Activated CD4-positive, alpha-beta T cell treated with anti-CD3 and anti-CD28 coated beads, Interleukin-2, amount 50 U/mL, for 16 hours (primary cell): ENCODE measurements at regions not wholly inside any gene's neighbourhood (a gene's known extent, or its start where the extent isn't known, plus 50 kb on each side); places are given as distances from the start of the nearest gene placed in this dataset.
"Not testable (repeated sequence)": the region's sequence is repeated elsewhere in the genome, so short reads cannot be mapped to it uniquely, and the experiment has no call there.

Experiments used
- DNase-seq: peaks from one replicate; pipeline ENCODE4 v3.0.0-alpha.2; 2020

DNA sequence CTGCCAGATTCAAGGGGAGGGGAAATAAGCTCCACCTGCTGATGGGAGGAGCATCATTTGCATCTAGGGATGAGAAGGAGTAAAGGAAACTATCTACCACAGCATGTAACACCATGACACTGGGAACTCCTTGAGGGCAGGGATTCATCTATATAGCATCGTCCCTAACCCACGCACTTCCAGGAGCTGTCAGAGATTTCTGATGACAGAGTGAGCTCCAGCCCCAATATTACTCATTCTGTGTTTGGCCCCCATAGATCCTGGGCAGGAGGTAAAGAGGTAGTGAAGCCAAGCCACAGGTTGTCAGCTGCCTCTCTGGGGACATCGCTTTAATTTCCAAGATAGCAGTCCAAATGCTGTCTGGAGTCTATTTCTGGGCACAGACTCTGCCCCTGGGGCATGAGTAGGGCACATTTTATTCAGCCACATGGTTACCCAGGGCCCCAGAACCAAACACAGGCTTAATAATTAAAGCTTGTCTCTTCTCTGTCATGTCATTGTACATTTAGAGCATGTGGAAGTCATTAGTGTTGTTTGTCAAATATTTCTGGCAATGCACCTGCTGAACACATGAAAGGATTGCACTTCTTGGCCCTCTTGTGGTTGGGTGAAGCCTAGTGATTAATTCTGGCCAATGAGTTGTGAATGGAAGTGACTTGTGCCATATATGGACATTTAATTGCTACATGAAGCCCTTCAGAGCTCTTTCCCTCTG is 105.9 kb upstream of the POU3F1 start:
- no peak for DNase-seq

DNA sequence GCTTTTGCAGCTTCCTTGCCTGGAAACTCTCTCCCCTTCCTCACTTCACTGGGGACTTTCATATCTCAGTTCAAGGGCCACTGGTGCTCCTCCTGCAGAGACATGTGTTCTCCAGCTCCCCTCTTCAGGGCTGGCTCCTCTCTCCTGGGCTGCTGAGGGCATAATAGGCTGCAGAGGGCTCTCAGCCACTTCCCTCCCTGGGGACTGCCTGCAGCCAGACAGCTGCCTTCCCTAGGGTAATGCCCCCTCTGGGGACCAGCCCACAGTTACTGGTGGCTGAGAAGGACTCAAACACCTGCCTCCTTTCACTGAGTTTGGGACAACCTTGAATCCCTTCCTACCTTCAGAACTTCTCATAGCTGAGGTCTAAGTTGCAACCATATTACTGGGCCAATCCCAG is 104.8 kb upstream of the POU3F1 start:
- no peak for DNase-seq

DNA sequence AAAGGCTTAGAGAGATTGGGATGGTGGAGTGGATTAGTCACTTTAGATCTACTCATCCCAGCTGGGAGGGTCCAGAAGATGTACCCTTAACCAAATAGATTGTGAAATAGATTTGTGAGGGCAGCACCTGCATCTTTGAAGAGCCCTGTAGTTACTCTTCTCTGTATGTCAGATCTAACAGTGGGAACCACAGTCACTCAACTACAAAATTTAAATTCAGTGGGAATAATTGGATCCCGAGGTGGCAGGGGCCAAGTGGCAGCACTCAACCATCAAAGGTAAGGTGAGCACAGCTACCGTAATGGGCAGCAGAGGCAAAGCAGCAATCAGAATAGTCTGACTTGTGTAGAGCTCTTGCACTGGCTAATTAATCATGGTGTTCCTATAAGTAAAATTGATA is 99.5 kb upstream of the POU3F1 start:
- DNase-seq: not testable (repeated sequence)

DNA sequence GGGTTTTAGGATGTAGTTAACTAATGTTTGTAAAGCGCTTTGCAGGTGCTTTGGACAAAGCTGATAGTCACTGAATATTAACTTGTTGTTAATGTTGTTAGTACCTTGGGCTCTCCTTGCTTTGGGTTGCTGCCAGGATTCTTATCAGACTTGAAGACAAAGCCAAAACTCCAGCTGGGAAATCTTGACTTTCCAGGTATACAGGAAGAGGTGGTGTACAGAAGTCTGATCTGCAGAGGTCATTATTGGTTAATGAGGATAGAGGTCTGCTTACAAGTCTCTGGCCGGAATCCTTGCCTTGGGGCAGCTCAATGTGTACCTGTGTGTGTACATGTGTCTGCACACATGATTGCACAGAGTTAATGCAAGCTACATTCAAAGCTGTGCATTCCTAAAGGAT is 96.0 kb upstream of the POU3F1 start:
- no peak for DNase-seq

DNA sequence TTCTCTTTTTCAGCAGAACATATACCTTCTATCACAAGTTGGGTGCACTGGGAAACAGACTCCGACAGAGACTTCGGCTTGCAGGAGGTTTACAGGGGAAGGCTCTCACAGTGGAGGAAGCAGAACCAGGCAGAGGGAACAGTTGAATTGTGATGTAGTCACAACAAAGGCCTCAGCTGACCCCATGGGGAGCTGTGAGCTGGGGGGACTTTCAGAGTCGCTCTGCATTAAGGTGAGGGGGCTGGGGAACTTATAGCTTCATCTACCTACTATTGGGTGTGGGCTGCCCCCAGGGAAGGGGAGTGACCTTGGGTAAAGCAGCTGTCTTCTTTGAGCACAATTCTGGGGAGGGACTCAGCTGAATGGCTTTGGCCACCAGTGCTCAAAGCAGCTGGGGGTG is 94.9 kb upstream of the POU3F1 start:
- no peak for DNase-seq

DNA sequence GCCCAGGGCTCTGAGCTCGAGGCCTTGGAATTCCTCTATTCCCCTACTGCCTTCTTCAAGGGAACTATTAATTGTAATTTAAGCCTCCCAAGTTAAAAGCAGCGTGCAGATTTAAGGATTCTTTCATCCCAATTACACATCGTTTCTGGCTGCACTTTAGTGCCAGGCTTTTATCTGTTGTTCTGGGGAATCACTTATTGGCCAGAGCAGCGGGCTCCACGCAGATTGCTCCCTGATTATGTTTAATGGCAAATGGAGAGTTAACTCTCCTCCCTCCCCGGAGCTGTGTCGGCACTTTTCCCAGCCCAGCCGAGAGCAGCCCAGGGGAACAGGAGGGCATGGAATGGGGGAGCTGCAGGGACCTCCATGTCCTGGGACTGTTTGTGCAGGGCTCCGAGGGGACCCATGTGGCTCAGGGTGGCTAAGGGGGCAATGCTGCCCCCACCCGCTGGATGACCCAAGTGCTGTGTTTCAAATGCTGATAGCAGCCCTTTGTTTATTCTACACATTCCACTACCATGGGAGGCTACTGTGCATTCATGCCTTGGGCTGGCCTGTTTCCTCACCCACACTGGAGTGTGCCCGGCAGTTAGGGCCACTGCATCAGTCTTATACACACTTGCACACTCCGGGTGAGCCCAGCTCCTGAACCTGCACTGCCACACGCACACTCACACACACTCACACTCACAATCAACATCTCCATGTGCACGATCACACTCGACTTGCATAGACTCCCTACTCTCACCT is 93.3 kb upstream of the POU3F1 start:
- no peak for DNase-seq

DNA sequence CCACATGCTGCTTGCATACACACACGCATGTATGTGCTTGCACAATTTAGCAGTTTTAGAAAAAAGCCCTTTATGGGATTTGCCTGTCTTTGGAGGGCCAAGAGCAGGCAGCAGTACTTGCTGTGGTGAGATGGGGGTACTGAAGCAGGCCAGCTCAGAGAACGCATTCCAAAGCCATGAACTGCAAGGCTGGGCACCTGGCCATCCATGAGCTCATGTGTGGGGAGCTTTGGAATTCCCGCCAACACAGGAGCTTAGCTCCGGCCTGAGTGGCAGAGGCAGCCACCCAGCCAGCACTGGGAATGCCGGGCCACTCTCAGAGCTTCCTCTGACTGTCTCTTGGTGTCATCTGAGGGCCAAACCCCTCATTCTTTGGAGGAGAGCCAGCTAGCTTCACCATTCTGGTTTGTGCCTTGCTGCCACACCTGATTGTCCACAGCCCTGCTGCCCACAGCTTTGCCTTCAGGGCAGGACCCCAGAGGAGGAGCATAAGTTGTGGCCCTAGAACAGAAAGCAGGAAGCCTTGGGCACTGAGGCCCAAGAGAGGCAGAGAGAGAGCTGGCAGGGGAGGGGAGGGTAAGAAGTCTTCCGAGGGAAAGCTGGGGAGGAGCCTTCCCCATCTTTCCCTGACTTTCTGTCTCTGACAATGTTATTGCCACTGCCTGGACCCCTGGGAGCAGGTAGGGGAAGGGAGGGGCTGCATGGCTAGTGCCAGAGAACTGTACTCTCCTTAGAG is 92.1 kb upstream of the POU3F1 start:
- DNase-seq: no peak

DNA sequence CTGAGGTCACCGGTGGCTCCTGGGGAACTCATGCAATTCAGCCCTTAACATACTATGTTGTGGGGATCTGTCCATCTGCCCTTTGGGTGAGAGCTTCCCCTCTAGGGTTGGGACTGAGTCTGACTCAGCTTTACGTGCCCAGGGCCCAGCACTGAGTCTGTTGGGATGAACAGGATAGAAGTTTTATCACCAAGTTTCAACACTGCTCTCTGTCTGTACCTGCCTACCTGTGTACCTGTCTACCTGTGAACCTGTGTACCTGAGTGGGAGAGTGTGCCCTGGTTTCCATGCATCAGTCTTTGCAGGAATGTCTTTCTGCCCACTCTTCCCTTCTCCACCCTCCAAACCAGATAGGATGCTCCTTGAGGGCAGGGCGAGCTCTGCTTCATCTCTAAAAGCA is 90.6 kb upstream of the POU3F1 start:
- no peak for DNase-seq

DNA sequence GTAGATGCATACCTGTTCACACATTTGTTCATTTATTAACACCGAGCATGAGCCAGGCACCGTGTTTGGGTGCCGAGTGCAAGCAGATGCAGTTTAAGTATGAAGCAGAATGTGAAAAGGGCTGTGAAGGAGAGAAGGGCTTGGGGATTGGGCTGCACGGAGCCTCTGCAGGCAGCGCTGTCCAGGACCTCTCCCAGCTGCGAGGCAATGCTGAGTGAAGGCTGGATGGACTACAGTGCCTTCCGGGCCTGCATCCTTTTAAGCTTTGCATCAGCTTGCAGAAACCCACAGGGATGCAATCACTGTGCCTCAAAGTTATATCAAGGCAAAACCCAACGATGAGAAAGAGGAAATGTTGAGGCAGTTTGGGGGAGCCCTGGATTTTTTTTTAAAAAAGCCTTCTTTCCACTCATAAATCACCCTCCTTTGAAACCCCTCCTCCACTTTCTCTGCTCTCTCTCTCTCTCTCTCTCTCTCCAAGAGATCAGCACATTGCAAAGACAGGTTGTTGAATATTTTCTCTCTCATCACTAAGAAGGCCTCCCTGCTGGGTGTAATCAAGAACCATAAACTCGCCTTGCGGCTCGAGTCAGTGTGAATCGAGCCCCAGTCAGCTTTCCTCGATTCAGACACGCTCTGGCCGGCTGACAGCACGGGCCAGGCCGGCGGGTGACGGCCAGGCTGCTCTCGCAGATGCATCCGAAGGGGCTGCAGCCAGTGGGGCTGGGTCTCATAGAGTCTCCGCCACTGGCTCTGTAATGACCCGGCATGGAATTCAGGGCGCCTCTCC is 89.2 kb upstream of the POU3F1 start:
- DNase-seq: no peak

DNA sequence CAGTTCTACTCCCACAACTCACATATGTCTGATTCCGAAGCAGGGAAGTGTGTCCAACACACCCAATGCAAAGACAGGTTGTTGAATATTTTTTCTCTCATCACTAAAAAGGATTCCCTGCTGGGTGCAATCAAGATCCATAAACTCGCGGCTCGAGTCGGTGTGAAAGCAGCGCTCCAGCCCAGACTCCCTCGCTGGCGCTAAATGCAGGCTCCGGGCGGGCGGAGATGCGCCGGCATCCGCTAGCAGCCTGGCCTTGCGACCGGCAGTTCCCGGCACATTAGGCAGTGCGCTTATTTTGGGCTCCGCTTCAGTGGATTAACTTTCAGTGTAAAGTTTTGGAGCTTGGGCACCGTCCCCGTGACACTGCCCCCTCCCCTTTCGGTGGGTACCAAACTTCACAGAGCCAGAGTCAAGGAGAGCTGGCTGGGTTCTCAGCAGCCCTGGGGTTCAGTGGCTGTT is 87.7 kb upstream of the POU3F1 start:
- no peak for DNase-seq

DNA sequence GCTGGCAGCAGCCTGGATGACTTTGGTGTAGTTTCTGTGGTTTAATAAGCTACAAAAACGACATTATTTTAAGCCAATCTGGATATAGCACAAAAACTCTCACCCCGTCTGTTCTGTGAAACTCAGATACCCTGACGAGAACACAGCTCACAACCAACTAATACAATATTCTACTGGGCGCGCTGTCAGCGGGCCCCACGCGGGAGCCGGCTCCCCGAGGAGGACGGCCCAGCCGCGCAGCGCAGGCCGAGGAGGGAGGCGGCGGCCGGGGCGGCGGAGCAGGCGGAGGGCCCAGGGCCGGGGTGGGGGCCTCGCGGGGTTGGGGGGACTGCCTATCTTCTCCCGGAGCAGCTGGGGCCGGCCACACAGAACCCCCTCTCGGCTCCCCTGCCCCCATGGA is 87.2 kb upstream of the POU3F1 start:
- no peak for DNase-seq

DNA sequence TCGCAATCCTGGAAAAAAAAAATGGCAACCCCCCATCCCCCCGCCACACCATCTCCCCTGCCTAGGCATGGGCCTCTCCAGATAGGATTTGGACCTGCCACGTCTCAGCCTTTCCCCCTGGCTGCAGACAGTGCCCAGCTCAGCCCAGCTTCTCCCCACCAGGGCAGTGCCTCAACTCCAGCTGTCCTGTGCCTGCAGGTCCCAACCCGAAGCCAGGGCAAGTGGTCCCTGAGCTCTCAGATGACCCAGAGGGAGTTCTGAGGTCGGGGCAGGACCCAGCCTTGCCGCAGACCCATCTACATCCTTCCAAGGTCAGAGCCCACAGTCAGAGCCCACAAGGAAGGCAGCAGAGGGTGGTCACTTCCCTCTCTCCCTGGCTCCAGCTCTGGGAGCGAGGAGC is 86.7 kb upstream of the POU3F1 start:
- DNase-seq: no peak

DNA sequence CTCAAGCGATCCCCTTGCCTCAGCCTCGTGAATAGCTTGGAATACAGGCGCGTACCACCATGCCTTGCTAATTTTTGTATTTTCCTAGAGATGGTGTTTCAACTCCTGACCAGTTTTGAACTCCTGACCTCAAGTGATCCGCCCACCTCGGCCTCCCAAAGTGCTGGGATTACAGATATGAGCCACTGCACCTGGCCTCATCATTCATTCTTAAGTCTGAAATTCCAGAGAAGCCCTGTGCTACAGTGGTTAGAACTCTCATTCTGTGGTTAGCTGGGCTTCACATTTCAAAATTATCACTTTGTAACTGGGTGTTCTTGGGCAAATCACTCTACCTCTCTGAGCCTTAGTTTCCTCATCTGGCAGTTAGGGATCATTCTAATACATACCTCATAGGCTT is 86.1 kb upstream of the POU3F1 start:
- no peak for DNase-seq

DNA sequence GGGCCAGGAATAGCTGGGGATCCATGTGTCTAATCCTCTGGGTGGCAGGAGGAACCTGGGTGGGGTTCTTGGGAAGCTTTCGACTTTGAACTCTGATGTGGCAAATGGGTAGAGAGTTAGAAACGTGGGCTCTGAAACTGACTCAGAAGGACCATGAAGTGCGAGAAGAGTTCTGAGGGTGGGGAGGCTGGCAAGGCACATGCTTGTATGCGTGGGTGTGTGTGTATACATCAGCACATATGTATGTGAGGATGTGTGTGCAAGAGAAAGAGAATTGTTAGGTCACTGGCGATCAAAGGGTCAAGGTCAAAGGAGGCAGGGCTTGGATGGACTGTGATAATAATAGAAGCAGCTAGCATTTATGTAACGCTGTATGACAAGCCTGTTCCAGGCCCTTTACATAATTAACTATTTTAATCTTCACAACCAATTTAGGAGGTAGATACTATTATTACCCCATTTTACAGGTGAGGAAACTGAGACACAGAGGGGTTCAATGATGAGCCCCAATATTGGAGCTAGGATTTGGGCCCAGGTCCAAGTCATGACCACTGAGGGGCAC is 84.5 kb upstream of the POU3F1 start:
- no peak for DNase-seq

DNA sequence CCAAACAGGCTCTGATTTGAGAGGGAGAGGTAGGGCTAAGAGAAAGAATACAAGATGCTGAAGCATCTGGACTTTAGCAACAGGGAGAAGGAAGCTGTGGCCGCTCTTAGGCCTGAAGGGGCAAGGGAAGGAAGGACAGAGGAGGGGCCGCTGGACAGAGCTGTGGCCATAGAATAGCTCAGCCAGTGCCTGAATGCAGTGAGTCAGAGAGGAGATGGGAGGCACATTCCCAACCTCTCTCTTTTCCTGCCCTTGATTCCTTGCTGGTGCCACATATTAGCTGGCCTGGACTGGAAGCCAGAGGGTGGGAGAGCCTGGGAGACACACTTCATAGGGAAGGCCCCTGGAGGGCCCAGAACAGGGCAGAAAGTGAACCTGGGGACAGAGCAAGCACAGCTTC is 83.4 kb upstream of the POU3F1 start:
- no peak for DNase-seq

DNA sequence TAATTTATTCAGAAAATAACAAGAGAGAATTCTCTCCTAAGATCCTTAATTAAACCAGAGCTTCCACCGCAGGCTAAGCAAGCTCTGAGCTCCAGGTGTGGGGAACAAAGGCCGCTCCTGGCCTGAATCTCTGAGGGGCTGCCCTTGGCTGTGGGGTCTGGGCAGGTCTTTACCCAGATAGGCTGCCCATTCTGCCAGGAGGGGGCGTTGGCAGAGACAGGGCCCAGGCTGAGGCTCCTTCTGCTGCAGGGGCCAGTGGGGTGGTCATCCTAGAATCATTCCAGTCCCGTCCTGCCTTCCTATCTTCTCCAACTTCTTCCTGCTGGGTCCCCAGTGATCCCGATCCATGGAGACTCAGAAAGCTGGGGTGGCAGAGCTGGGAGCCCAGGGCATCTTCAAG is 82.9 kb upstream of the POU3F1 start:
- DNase-seq: no peak

DNA sequence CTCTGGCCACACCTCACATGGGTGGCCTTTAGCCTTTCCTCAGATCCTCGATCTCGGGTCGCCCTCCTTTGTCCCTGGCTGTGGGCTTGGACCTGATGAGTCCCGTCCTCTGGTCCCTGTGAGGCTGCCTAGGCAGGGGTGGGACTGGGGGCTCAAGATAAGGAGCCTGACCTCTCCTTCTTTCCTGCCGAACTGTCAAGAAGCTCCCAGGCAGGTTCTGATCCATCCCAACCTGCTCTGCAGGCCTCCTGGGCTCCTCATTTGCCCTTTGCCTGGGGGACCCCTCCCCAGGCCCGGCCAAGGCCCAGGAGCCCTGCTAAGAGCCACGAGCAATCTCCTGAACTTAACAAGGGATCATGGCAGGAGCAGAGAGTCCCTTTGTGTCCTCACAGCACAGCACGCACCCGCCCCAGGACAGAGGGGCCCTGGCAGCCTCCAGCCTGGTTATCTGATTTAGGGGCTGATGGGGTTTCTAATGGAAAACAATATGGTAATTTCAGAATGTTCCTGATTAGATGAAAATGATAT is 82.4 kb upstream of the POU3F1 start:
- DNase-seq: no peak

DNA sequence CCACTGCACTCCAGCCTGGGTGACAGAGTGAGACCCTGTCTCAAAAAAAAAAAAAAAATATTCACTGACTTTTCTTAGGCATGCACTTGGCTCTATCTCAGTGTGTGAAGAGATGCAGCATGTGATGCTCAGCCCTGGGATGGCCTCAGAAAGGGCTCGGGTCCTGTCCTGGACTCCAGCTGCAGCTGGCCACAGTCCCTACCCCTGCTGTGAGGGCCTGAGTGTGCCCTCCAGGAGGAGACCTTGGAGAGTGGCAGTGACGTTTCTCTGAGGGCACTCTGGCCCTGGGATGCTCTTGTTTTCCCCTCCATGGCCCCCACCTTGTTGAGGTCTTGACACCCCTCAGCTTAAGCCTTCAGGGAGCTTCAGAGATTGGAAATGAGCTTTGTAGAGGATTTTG is 81.9 kb upstream of the POU3F1 start:
- DNase-seq: no peak

DNA sequence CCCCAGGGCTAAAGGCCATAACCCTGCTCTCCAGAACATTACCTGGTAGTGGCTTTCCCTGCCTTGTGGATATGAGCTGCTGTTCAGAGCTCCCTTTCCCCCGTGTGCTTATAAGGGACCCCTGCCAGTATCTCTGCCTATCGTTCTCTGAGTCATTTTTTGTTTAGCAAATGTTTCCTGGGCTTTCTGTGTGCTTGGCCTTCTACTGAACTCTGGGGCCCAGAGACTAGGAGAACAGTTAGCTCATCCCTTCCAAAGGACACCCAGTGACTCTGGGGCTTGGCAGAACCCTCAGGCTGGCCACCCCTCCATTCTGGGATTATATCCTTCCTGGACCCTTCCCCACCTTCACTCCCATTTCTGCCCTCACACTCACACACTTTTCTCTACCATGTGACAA is 80.8 kb upstream of the POU3F1 start:
- no peak for DNase-seq

DNA sequence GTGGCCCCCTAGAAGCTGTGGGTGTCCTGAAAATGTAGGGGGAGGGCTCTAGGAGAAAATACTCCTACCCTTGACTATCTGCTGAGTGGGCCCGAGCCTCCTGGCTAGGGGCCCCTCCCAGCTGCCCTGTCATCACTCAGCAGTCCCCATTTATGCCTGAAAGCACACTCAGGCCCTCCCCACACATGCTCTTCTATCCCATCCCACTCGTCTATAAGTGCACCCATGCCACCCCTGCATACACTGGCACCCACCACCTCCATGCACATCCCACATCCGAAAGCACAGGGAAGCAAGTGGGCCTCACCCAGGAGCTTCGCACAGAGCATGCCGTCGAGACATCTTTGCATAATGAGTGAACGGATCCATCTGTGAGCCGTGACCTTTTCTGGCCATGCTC is 80.4 kb upstream of the POU3F1 start:
- DNase-seq: no peak

DNA sequence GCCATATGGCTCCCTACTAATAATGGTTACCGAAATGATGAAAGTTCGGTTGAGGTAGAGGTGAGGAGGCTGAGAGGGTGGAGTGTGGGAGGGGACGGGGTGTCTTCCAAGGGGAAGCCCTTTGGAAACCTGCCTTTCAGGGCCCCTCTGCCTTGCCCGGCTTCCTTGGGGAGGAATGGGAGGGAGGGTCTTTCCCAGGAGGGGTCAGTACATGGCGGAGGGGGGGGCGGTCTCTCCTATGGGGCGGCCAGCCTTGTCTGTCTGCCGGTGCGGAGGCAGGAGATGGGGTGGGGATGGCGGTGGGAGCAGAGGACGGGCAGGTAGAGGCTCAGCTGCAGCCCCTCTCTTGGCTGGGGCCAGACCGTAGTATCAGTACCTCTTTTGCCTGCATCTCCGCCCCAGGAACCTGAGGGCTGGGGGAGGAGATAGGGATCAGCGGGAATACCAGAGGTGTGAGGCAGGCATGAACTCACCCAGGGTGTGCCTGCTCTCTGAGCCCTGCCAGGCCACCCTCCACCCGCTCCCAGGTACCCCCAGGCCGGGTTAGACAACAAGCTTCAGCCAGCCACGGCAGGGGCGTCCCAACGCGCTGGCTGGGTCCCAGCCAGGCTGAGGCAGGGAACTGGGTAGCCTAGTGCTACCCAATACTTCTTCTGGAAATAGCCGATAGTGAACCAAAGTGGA is 79.4 kb upstream of the POU3F1 start:
- no peak for DNase-seq

DNA sequence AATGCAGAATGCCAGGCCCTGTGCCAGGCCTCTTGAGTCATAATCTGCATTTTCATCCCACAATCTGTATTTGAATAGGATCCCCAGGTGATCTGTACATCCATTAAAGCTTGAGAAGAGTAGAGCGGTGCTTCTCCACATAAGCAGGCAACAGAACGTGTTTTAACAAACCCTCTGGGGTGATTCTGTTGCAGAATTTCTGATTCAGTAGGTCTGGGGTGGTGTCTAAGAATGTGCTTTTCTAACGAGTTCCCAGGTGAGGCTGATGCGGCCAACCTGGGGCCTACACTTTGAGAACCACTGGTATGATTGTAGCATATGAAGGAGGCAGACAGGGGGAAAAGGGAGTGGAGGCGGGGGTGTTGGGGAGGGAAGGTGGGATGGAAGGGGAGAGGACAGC is 78.4 kb upstream of the POU3F1 start:
- no peak for DNase-seq
